ENCODE measurements at regions not wholly inside any gene's neighbourhood (a gene's known extent, or its start where the extent isn't known, plus 50 kb on each side); places are given as distances from the start of the nearest gene placed in this dataset.

DNA sequence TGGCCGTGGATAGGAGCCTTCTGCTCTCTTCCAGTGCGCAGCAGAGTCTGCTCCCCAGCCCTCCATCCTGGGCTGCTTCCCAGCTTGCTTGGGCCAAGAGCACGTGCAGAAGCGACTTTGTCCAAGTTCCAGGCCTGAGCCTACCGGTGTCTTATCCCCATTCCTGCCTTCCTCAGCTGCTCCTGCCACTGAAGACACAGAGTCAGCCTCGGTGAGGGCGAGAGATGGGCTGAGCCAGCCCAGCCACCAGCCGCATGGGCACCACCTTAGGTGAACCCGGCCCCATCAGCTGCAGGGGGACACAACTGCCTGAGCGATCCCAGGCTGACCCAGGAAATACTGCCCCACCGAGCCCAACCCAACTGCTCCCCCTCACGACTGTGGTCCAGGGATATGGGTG is 847.8 kb downstream of the TBC1D22A start:
- Histone ChIP-seq H3K9me3 (ENCODE audit: control insufficient read depth in 2 of 2, low read length in 2 of 2) (no peaks in the 10 kb centered on the region), H3K4me1 (ENCODE audit: control insufficient read depth, insufficient read depth, low read length, poor library complexity, severe bottlenecking) (no peaks in the 10 kb centered on the region), H3K4me3 (ENCODE audit: low read depth, low read length) (no peak overlapping the region), H3K27ac (ENCODE audit: insufficient read depth, low read length, poor library complexity, severe bottlenecking) (no peak overlapping the region), H3K36me3 (ENCODE audit: control insufficient read depth, insufficient read depth, low read length) (no peaks in the 10 kb centered on the region), H3K27me3 (ENCODE audit: control insufficient read depth, insufficient read depth, low read length) (no peaks in the 10 kb centered on the region)
- Mint-ChIP-seq H3K9me3 (peaks cover 0 to 4% (median 0%) of the 10 kb centered on the region in 7 donors), H3K36me3 (no peaks in the 10 kb centered on the region), H3K4me1 (no peaks in the 10 kb centered on the region), H3K27ac (no peak overlapping the region), H3K4me3 (no peak overlapping the region), H3K27me3 (no peaks in the 10 kb centered on the region)
- ATAC-seq (ENCODE audit: low read depth in 2 of 2) (no peak), DNase-seq (no peak)

DNA sequence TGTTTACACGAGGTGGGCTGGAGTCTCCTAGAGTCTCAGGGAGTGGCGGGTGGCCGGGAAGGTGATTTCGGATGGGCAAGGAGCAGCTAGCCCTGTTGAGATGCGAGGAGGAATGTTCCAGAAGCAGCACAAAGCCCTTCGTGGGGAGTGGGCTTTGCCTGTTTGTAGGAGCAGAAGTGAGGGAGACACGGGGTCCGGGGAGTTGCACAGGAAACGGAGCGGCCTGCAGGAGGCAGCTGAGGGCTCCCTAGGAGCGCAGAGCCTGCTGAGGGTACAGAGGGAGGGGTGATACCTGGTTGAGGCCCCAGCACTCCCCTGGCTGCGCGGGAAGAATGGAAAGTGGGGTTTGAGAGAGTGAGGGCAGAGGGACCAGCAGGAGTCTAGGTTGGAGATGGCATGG is 847.2 kb downstream of the TBC1D22A start:
- H3K27me3 Mint-ChIP-seq: no peaks in the 10 kb centered on the region
- no peak for DNase-seq
- Histone ChIP-seq H3K9me3 (ENCODE audit: control insufficient read depth in 2 of 2, low read length in 2 of 2) (no peaks in the 10 kb centered on the region), H3K36me3 (ENCODE audit: control insufficient read depth, insufficient read depth, low read length) (no peaks in the 10 kb centered on the region), H3K4me1 (ENCODE audit: control insufficient read depth, insufficient read depth, low read length, poor library complexity, severe bottlenecking) (no peaks in the 10 kb centered on the region), H3K27me3 (ENCODE audit: control insufficient read depth, insufficient read depth, low read length) (no peaks in the 10 kb centered on the region), H3K4me3 (ENCODE audit: low read depth, low read length) (no peak overlapping the region), H3K27ac (ENCODE audit: insufficient read depth, low read length, poor library complexity, severe bottlenecking) (no peak overlapping the region)
- no peaks in the 10 kb centered on the region for H3K36me3 Mint-ChIP-seq
- no peak for ATAC-seq (ENCODE audit: low read depth in 2 of 2)
- no peak overlapping the region for H3K27ac Mint-ChIP-seq
- H3K4me1 Mint-ChIP-seq: no peaks in the 10 kb centered on the region
- H3K9me3 Mint-ChIP-seq: peaks cover 0 to 4% (median 0%) of the 10 kb centered on the region in 7 donors
- no peak overlapping the region for H3K4me3 Mint-ChIP-seq

- Histone ChIP-seq H3K4me1 (ENCODE audit: control insufficient read depth, insufficient read depth, low read length, poor library complexity, severe bottlenecking) (no peaks in the 10 kb centered on the region), H3K27ac (ENCODE audit: insufficient read depth, low read length, poor library complexity, severe bottlenecking) (no peak overlapping the region), H3K4me3 (ENCODE audit: low read depth, low read length) (no peak overlapping the region), H3K9me3 (ENCODE audit: control insufficient read depth in 2 of 2, low read length in 2 of 2) (no peaks in the 10 kb centered on the region), H3K36me3 (ENCODE audit: control insufficient read depth, insufficient read depth, low read length) (no peaks in the 10 kb centered on the region), H3K27me3 (ENCODE audit: control insufficient read depth, insufficient read depth, low read length) (no peaks in the 10 kb centered on the region)
- no peaks in the 10 kb centered on the region for H3K27me3 Mint-ChIP-seq
- H3K9me3 Mint-ChIP-seq: peaks cover 0 to 4% (median 0%) of the 10 kb centered on the region in 7 donors
- no peak for ATAC-seq (ENCODE audit: low read depth in 2 of 2)
- no peak for DNase-seq
- H3K27ac Mint-ChIP-seq: no peak overlapping the region
- H3K36me3 Mint-ChIP-seq: no peaks in the 10 kb centered on the region
- H3K4me3 Mint-ChIP-seq: no peak overlapping the region
- no peaks in the 10 kb centered on the region for H3K4me1 Mint-ChIP-seq
Observed at GRCh38 chr22:47608421-47608820, 846.0 kb downstream of the TBC1D22A start.

- H3K36me3 ChIP-seq (ENCODE audit: control insufficient read depth, insufficient read depth, low read length): no peaks in the 10 kb centered on the region
- H3K27me3 ChIP-seq (ENCODE audit: control insufficient read depth, insufficient read depth, low read length): no peaks in the 10 kb centered on the region
- Mint-ChIP-seq H3K27me3 (no peaks in the 10 kb centered on the region), H3K9me3 (peaks cover 0 to 4% (median 0%) of the 10 kb centered on the region in 7 donors), H3K36me3 (no peaks in the 10 kb centered on the region), H3K4me1 (no peaks in the 10 kb centered on the region), H3K27ac (no peak overlapping the region), H3K4me3 (no peak overlapping the region)
- H3K27ac ChIP-seq (ENCODE audit: insufficient read depth, low read length, poor library complexity, severe bottlenecking): no peak overlapping the region
- ATAC-seq (ENCODE audit: low read depth in 2 of 2) (no peak), DNase-seq (no peak)
- no peak overlapping the region for H3K4me3 ChIP-seq (ENCODE audit: low read depth, low read length)
- no peaks in the 10 kb centered on the region for H3K9me3 ChIP-seq (ENCODE audit: control insufficient read depth in 2 of 2, low read length in 2 of 2)
- H3K4me1 ChIP-seq (ENCODE audit: control insufficient read depth, insufficient read depth, low read length, poor library complexity, severe bottlenecking): no peaks in the 10 kb centered on the region
Observed at GRCh38 chr22:47607486-47607885, 845.0 kb downstream of the TBC1D22A start.

DNA sequence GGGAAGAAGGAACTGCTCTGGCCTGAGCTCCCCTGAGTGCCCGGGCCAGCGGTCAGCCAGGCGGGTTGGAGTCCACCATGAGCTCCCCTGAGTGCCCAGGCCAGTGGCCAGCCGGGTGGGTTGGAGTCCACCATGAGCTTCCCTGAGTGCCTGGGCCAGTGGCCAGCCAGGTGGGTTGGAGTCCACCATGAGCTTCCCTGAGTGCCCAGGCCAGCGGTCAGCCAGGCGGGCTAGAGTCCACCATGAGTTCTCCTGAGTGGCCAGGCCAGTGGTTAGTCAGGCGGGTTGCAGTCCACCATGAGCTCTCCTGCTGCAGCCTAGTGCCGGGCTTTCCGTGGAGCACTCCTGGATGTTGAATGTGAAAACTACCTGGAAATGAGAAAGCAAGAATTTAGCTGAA is 844.0 kb downstream of the TBC1D22A start:
- Histone ChIP-seq H3K27ac (ENCODE audit: insufficient read depth, low read length, poor library complexity, severe bottlenecking) (no peak overlapping the region), H3K4me3 (ENCODE audit: low read depth, low read length) (no peak overlapping the region), H3K27me3 (ENCODE audit: control insufficient read depth, insufficient read depth, low read length) (no peaks in the 10 kb centered on the region), H3K4me1 (ENCODE audit: control insufficient read depth, insufficient read depth, low read length, poor library complexity, severe bottlenecking) (no peaks in the 10 kb centered on the region), H3K9me3 (ENCODE audit: control insufficient read depth in 2 of 2, low read length in 2 of 2) (no peaks in the 10 kb centered on the region), H3K36me3 (ENCODE audit: control insufficient read depth, insufficient read depth, low read length) (no peaks in the 10 kb centered on the region)
- no peaks in the 10 kb centered on the region for H3K36me3 Mint-ChIP-seq
- ATAC-seq (ENCODE audit: low read depth in 2 of 2) (no peak), DNase-seq (no peak)
- peaks cover 0 to 4% (median 2%) of the 10 kb centered on the region in 7 donors for H3K9me3 Mint-ChIP-seq
- H3K27ac Mint-ChIP-seq: no peak overlapping the region
- H3K4me3 Mint-ChIP-seq: no peak overlapping the region
- H3K27me3 Mint-ChIP-seq: peaks cover 5% of the 10 kb centered on the region
- H3K4me1 Mint-ChIP-seq: no peaks in the 10 kb centered on the region

DNA sequence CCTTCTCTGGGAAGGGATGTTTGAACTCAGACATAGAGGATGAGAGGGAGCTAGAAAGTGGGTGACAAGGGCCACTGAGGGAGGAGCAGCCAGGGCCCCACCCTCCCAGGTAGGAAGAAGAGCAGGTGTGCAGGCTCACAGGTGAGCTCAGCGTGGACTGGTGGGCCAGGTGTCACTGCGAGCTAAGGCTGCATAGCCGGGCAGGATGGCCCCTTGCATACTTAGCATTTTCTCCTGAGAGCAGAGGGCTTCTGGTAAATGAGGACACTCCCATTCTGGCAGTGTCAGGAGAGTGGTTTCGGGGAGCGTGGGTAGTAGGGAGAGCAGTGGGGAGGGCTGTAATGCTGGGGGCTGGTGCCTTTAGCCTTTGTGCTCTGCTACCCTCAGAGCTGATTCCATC is 843.4 kb downstream of the TBC1D22A start:
- Histone ChIP-seq H3K36me3 (ENCODE audit: control insufficient read depth, insufficient read depth, low read length) (no peaks in the 10 kb centered on the region), H3K27me3 (ENCODE audit: control insufficient read depth, insufficient read depth, low read length) (no peaks in the 10 kb centered on the region), H3K4me1 (ENCODE audit: control insufficient read depth, insufficient read depth, low read length, poor library complexity, severe bottlenecking) (no peaks in the 10 kb centered on the region), H3K4me3 (ENCODE audit: low read depth, low read length) (no peak overlapping the region), H3K27ac (ENCODE audit: insufficient read depth, low read length, poor library complexity, severe bottlenecking) (no peak overlapping the region), H3K9me3 (ENCODE audit: control insufficient read depth in 2 of 2, low read length in 2 of 2) (no peaks in the 10 kb centered on the region)
- no peak overlapping the region for H3K4me3 Mint-ChIP-seq
- ATAC-seq (ENCODE audit: low read depth in 2 of 2) (no peak), DNase-seq (no peak)
- H3K4me1 Mint-ChIP-seq: no peaks in the 10 kb centered on the region
- peaks cover 5% of the 10 kb centered on the region for H3K27me3 Mint-ChIP-seq
- no peak overlapping the region for H3K27ac Mint-ChIP-seq
- H3K9me3 Mint-ChIP-seq: peaks cover 0 to 4% (median 2%) of the 10 kb centered on the region in 7 donors
- no peaks in the 10 kb centered on the region for H3K36me3 Mint-ChIP-seq

GRCh38 chr22:47605441-47605840 is 843.0 kb downstream of the TBC1D22A start:
- H3K4me3 Mint-ChIP-seq: no peak overlapping the region
- peaks cover 0 to 4% (median 2%) of the 10 kb centered on the region in 7 donors for H3K9me3 Mint-ChIP-seq
- no peak for DNase-seq
- Histone ChIP-seq H3K4me1 (ENCODE audit: control insufficient read depth, insufficient read depth, low read length, poor library complexity, severe bottlenecking) (no peaks in the 10 kb centered on the region), H3K4me3 (ENCODE audit: low read depth, low read length) (no peak overlapping the region), H3K9me3 (ENCODE audit: control insufficient read depth in 2 of 2, low read length in 2 of 2) (no peaks in the 10 kb centered on the region), H3K36me3 (ENCODE audit: control insufficient read depth, insufficient read depth, low read length) (no peaks in the 10 kb centered on the region), H3K27me3 (ENCODE audit: control insufficient read depth, insufficient read depth, low read length) (no peaks in the 10 kb centered on the region), H3K27ac (ENCODE audit: insufficient read depth, low read length, poor library complexity, severe bottlenecking) (no peak overlapping the region)
- H3K27ac Mint-ChIP-seq: no peak overlapping the region
- H3K27me3 Mint-ChIP-seq: peaks cover 5% of the 10 kb centered on the region
- ATAC-seq (ENCODE audit: low read depth in 2 of 2): no peak
- no peaks in the 10 kb centered on the region for H3K4me1 Mint-ChIP-seq
- no peaks in the 10 kb centered on the region for H3K36me3 Mint-ChIP-seq

GRCh38 chr22:47604563-47604962 is 842.1 kb downstream of the TBC1D22A start:
- DNase-seq: no peak
- H3K27me3 Mint-ChIP-seq: peaks cover 5% of the 10 kb centered on the region

More at GRCh38 chr22:47604563-47604962, 842.1 kb downstream of the TBC1D22A start:
- Histone ChIP-seq H3K36me3 (ENCODE audit: control insufficient read depth, insufficient read depth, low read length) (no peaks in the 10 kb centered on the region), H3K4me1 (ENCODE audit: control insufficient read depth, insufficient read depth, low read length, poor library complexity, severe bottlenecking) (no peaks in the 10 kb centered on the region), H3K9me3 (ENCODE audit: control insufficient read depth in 2 of 2, low read length in 2 of 2) (no peaks in the 10 kb centered on the region), H3K27me3 (ENCODE audit: control insufficient read depth, insufficient read depth, low read length) (no peaks in the 10 kb centered on the region), H3K27ac (ENCODE audit: insufficient read depth, low read length, poor library complexity, severe bottlenecking) (no peak overlapping the region), H3K4me3 (ENCODE audit: low read depth, low read length) (no peak overlapping the region)
- Mint-ChIP-seq H3K4me1 (no peaks in the 10 kb centered on the region), H3K36me3 (no peaks in the 10 kb centered on the region), H3K27ac (no peak overlapping the region), H3K9me3 (peaks cover 0 to 4% (median 2%) of the 10 kb centered on the region in 7 donors), H3K4me3 (no peak overlapping the region)
- no peak for ATAC-seq (ENCODE audit: low read depth in 2 of 2)
